Liver (tissue), 8 donors: ENCODE measurements at regions not wholly inside any gene's neighbourhood (a gene's known extent, or its start where the extent isn't known, plus 50 kb on each side); places are given as distances from the start of the nearest gene placed in this dataset.

Experiments
- DNase-seq: peaks from one replicate; pipeline ENCODE4 v3.0.0-alpha.2; 2017; ENCODE audit warnings: low spot score
- H3K27ac ChIP-seq, 2 donors: one replicate each; pipeline ENCODE4 v1.7.0; 2013; ENCODE audit warnings: inconsistent platforms in 2 of 2, low read length in 2 of 2, control low read depth in 1 of 2, low read depth in 1 of 2, mild to moderate bottlenecking in 1 of 2
- H3K27me3 ChIP-seq, 4 donors: one replicate each; pipeline versions ENCODE4 v1.6.1 to v1.7.0; 2013; ENCODE audit warnings: low read length in 3 of 4, inconsistent platforms in 1 of 4, mild to moderate bottlenecking in 1 of 4, moderate library complexity in 1 of 4; ENCODE audit not compliant: control insufficient read depth in 4 of 4, insufficient read depth in 4 of 4
- H3K36me3 ChIP-seq, 4 donors: one replicate each; pipeline versions ENCODE4 v1.6.1 to v1.7.0; 2013; ENCODE audit warnings: low read length in 3 of 4, mild to moderate bottlenecking in 3 of 4, low read depth in 1 of 4, moderate library complexity in 1 of 4; ENCODE audit not compliant: control insufficient read depth in 4 of 4, insufficient read depth in 3 of 4
- H3K4me1 ChIP-seq, 4 donors: one replicate each; pipeline versions ENCODE4 v1.6.1 to v1.7.0; 2013; ENCODE audit warnings: low read length in 3 of 4, mild to moderate bottlenecking in 3 of 4, moderate library complexity in 1 of 4; ENCODE audit not compliant: control insufficient read depth in 4 of 4, insufficient read depth in 4 of 4
- H3K4me3 ChIP-seq, 3 donors: one replicate each; pipeline versions ENCODE4 v1.6.1 to v1.7.0; 2013; ENCODE audit warnings: low read length in 3 of 3, control low read depth in 1 of 3, low read depth in 1 of 3, mild to moderate bottlenecking in 1 of 3
- H3K9ac ChIP-seq, 2 donors: one replicate each; pipeline ENCODE4 v1.7.0; 2013; ENCODE audit warnings: low read length in 2 of 2, mild to moderate bottlenecking in 2 of 2, moderate library complexity in 2 of 2, control low read depth in 1 of 2, low read depth in 1 of 2
- H3K9me3 ChIP-seq, 4 donors: one replicate each; pipeline versions ENCODE4 v1.6.1 to v1.7.0; 2013; ENCODE audit warnings: low read length in 3 of 4; ENCODE audit not compliant: control insufficient read depth in 4 of 4
- EGR1 ChIP-seq, 2 donors: IDR thresholded peaks; 2 replicates each; pipeline ENCODE4 v1.6.1; 2016 to 2018; ENCODE audit warnings: antibody characterized with exemption in 2 of 2, low read depth in 2 of 2
- FOXA1 ChIP-seq: IDR thresholded peaks from 2 replicates; pipeline ENCODE4 v1.6.1; 2016; ENCODE audit warnings: antibody characterized with exemption
- FOXA2 ChIP-seq: IDR thresholded peaks from 2 replicates; pipeline ENCODE4 v1.6.1; 2016; ENCODE audit warnings: antibody characterized with exemption
- GABPA ChIP-seq, 2 donors: IDR thresholded peaks in 1 of 2; conservative IDR thresholded peaks in 1 of 2; 2 replicates each; pipeline ENCODE4 v1.6.1; 2016; ENCODE audit warnings: antibody characterized with exemption in 2 of 2, mild to moderate bottlenecking in 1 of 2, moderate library complexity in 1 of 2
- HNF4A ChIP-seq, 2 donors: conservative IDR thresholded peaks; 2 replicates each; pipeline ENCODE4 v1.6.1; 2016; ENCODE audit warnings: antibody characterized with exemption in 2 of 2, mild to moderate bottlenecking in 2 of 2
- JUND ChIP-seq, 2 donors: IDR thresholded peaks; 2 replicates each; pipeline ENCODE4 v1.6.1; 2016; ENCODE audit warnings: antibody characterized with exemption in 2 of 2
- MAX ChIP-seq: IDR thresholded peaks from 2 replicates; pipeline ENCODE4 v1.6.1; 2016; ENCODE audit warnings: antibody characterized with exemption
- NR2F2 ChIP-seq: IDR thresholded peaks from 2 replicates; pipeline ENCODE4 v1.6.1; 2016; ENCODE audit warnings: antibody characterized with exemption
- RAD21 ChIP-seq, 2 donors: IDR thresholded peaks; 2 replicates each; pipeline ENCODE4 v1.6.1; 2016; ENCODE audit warnings: antibody characterized with exemption in 2 of 2, mild to moderate bottlenecking in 2 of 2
- SP1 ChIP-seq: IDR thresholded peaks from 2 replicates; pipeline ENCODE4 v1.6.1; 2018; ENCODE audit warnings: antibody characterized with exemption, mild to moderate bottlenecking
- TAF1 ChIP-seq: conservative IDR thresholded peaks from 2 replicates; pipeline ENCODE4 v1.6.1; 2016; ENCODE audit warnings: antibody characterized with exemption, mild to moderate bottlenecking
- YY1 ChIP-seq: IDR thresholded peaks from 2 replicates; pipeline ENCODE4 v1.6.1; 2016; ENCODE audit warnings: antibody characterized with exemption, mild to moderate bottlenecking
- WGBS: extraction: QIAGEN DNeasy Blood & Tissue Kit; methylation state at CpG from one replicate; pipeline ENCODE4 v1.1.7; 2013; 5-methylcytosine and 5-hydroxymethylcytosine counted together
- TF ChIP-seq, protein P1 (sequence below): IDR thresholded peaks from 2 replicates; pipeline ENCODE4 v1.6.1; 2016; ENCODE audit warnings: antibody characterized with exemption
- TF ChIP-seq, protein P2 (sequence below): IDR thresholded peaks from 2 replicates; pipeline ENCODE4 v1.6.1; 2016; ENCODE audit warnings: antibody characterized with exemption, mild to moderate bottlenecking
- TF ChIP-seq, protein P3 (sequence below): IDR thresholded peaks from 2 replicates; pipeline ENCODE4 v1.6.1; 2016; ENCODE audit warnings: antibody characterized with exemption
- TF ChIP-seq, protein P4 (sequence below): fragments of 150-350 bp; IDR thresholded peaks from 2 replicates; pipeline ENCODE4 v1.5.1; 2017; ENCODE audit warnings: improper control_type of control experiment, low read depth, low read length; ENCODE audit not compliant: missing input control
- donor health status: healthy.
- donor health status: healthy.
- donor health status: healthy.
- donor health status: healthy.
- donor health status: healthy.

- no peak for DNase-seq
- no peaks in the 10 kb centered on the region for H3K36me3 ChIP-seq
- H3K27me3 ChIP-seq, result peaks cover 0 to 3% (median 0%) of the 10 kb centered on the region in 4 donors
- H3K9ac ChIP-seq, result no peak overlapping the region
- no peaks in the 10 kb centered on the region for H3K4me1 ChIP-seq
- H3K9me3 ChIP-seq, result no peaks in the 10 kb centered on the region
- TF ChIP-seq HNF4A (conservative IDR thresholded peaks at IDR 0.05) (no peak), SP1 (no peak), TAF1 (no peak), NR2F2 (no peak), YY1 (no peak)
- TF ChIP-seq, protein P1, sequence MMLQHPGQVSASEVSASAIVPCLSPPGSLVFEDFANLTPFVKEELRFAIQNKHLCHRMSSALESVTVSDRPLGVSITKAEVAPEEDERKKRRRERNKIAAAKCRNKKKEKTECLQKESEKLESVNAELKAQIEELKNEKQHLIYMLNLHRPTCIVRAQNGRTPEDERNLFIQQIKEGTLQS, result no peak
- H3K27ac ChIP-seq, result no peak overlapping the region
- 56% methylated on average over 2 of the region's 2 CpGs for WGBS
- H3K4me3 ChIP-seq, result no peak overlapping the region
These were observed 260.3 kb upstream of the FERD3L start for GRCh38 chr7:19405541-19405940.

GRCh38 chr7:19404912-19405329 lies 259.7 kb upstream of the FERD3L start:
- H3K27me3 ChIP-seq, result peaks cover 0 to 3% (median 0%) of the 10 kb centered on the region in 4 donors
- H3K9ac ChIP-seq, result no peak overlapping the region
- H3K4me3 ChIP-seq, result no peak overlapping the region
- DNase-seq, result no peak
- no peaks in the 10 kb centered on the region for H3K36me3 ChIP-seq
- H3K4me1 ChIP-seq, result no peaks in the 10 kb centered on the region
- H3K27ac ChIP-seq, result no peak overlapping the region
- no peak for TF ChIP-seq YY1
- no peaks in the 10 kb centered on the region for H3K9me3 ChIP-seq
- 29% methylated on average over 3 of the region's 3 CpGs for WGBS

- TF ChIP-seq FOXA1 (no peak), SP1 (no peak), TAF1 (no peak), RAD21 (IDR thresholded peaks at IDR 0.05) (no peak), JUND (IDR thresholded peaks at IDR 0.05) (no peak), MAX (no peak), NR2F2 (no peak), GABPA (IDR thresholded peaks at IDR 0.05 in 1 of 2, conservative IDR thresholded peaks at IDR 0.05 in 1 of 2) (no peak), HNF4A (conservative IDR thresholded peaks at IDR 0.05) (no peak), EGR1 (IDR thresholded peaks at IDR 0.05; ENCODE audit: low read depth in 2 of 2) (no peak), FOXA2 (no peak)
- TF ChIP-seq, protein P1, result no peak
- TF ChIP-seq, protein P2, sequence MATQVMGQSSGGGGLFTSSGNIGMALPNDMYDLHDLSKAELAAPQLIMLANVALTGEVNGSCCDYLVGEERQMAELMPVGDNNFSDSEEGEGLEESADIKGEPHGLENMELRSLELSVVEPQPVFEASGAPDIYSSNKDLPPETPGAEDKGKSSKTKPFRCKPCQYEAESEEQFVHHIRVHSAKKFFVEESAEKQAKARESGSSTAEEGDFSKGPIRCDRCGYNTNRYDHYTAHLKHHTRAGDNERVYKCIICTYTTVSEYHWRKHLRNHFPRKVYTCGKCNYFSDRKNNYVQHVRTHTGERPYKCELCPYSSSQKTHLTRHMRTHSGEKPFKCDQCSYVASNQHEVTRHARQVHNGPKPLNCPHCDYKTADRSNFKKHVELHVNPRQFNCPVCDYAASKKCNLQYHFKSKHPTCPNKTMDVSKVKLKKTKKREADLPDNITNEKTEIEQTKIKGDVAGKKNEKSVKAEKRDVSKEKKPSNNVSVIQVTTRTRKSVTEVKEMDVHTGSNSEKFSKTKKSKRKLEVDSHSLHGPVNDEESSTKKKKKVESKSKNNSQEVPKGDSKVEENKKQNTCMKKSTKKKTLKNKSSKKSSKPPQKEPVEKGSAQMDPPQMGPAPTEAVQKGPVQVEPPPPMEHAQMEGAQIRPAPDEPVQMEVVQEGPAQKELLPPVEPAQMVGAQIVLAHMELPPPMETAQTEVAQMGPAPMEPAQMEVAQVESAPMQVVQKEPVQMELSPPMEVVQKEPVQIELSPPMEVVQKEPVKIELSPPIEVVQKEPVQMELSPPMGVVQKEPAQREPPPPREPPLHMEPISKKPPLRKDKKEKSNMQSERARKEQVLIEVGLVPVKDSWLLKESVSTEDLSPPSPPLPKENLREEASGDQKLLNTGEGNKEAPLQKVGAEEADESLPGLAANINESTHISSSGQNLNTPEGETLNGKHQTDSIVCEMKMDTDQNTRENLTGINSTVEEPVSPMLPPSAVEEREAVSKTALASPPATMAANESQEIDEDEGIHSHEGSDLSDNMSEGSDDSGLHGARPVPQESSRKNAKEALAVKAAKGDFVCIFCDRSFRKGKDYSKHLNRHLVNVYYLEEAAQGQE, result no peak
- TF ChIP-seq, protein P3, sequence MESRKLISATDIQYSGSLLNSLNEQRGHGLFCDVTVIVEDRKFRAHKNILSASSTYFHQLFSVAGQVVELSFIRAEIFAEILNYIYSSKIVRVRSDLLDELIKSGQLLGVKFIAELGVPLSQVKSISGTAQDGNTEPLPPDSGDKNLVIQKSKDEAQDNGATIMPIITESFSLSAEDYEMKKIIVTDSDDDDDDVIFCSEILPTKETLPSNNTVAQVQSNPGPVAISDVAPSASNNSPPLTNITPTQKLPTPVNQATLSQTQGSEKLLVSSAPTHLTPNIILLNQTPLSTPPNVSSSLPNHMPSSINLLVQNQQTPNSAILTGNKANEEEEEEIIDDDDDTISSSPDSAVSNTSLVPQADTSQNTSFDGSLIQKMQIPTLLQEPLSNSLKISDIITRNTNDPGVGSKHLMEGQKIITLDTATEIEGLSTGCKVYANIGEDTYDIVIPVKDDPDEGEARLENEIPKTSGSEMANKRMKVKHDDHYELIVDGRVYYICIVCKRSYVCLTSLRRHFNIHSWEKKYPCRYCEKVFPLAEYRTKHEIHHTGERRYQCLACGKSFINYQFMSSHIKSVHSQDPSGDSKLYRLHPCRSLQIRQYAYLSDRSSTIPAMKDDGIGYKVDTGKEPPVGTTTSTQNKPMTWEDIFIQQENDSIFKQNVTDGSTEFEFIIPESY, result no peak
- TF ChIP-seq, protein P4, sequence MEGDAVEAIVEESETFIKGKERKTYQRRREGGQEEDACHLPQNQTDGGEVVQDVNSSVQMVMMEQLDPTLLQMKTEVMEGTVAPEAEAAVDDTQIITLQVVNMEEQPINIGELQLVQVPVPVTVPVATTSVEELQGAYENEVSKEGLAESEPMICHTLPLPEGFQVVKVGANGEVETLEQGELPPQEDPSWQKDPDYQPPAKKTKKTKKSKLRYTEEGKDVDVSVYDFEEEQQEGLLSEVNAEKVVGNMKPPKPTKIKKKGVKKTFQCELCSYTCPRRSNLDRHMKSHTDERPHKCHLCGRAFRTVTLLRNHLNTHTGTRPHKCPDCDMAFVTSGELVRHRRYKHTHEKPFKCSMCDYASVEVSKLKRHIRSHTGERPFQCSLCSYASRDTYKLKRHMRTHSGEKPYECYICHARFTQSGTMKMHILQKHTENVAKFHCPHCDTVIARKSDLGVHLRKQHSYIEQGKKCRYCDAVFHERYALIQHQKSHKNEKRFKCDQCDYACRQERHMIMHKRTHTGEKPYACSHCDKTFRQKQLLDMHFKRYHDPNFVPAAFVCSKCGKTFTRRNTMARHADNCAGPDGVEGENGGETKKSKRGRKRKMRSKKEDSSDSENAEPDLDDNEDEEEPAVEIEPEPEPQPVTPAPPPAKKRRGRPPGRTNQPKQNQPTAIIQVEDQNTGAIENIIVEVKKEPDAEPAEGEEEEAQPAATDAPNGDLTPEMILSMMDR, result no peak
- H3K4me3 ChIP-seq, result no peak overlapping the region
- H3K36me3 ChIP-seq, result no peaks in the 10 kb centered on the region
- H3K27me3 ChIP-seq, result peaks cover 0 to 3% (median 0%) of the 10 kb centered on the region in 4 donors
- 83% methylated on average over 2 of the region's 2 CpGs for WGBS
- no peaks in the 10 kb centered on the region for H3K9me3 ChIP-seq
- no peak overlapping the region for H3K27ac ChIP-seq
- H3K4me1 ChIP-seq, result no peaks in the 10 kb centered on the region
- H3K9ac ChIP-seq, result no peak overlapping the region
- no peak for DNase-seq
These were observed 258.5 kb upstream of the FERD3L start for GRCh38 chr7:19403691-19404090.
